Body of pancreas (tissue), 4 donors: ENCODE measurements at regions not wholly inside any gene's neighbourhood (a gene's known extent, or its start where the extent isn't known, plus 50 kb on each side); places are given as distances from the start of the nearest gene placed in this dataset.

ENCODE experiments used
- ATAC-seq: fragments of 150-250 bp; one replicate; pipeline ENCODE4 v1.9.1; 2016
- DNase-seq, 4 donors: peaks; one replicate each; pipeline ENCODE4 v3.0.0-alpha.2; 2019
- H3K27ac ChIP-seq, 4 donors: fragments of 200-600 bp; sonication (generic); 1 replicate in 3 of 4; 2 replicates in 1 of 4; pipeline versions ENCODE4 v1.5.1 to v1.6.1; 2016 to 2019; ENCODE audit warnings: mild to moderate bottlenecking in 1 of 4, mixed read lengths in 1 of 4, moderate library complexity in 1 of 4
- H3K27me3 ChIP-seq, 2 donors: fragments of 200-600 bp; sonication (generic); one replicate each; pipeline ENCODE4 v1.6.0; 2016; ENCODE audit warnings: mild to moderate bottlenecking in 1 of 2
- H3K36me3 ChIP-seq, 2 donors: fragments of 200-600 bp; sonication (generic); replicated peaks in 1 of 2; 2 replicates each; pipeline ENCODE4 v1.5.1; 2016; ENCODE audit warnings: low read depth in 2 of 2; ENCODE audit not compliant: insufficient read depth in 1 of 2
- H3K4me1 ChIP-seq: fragments of 200-600 bp; sonication (generic); one replicate; pipeline ENCODE4 v1.6.0; 2016
- H3K4me3 ChIP-seq, 2 donors: fragments of 200-600 bp; sonication (generic); 1 replicate in 1 of 2; 2 replicates in 1 of 2; pipeline ENCODE4 v1.5.1; 2016 to 2019
- H3K9me3 ChIP-seq, 3 donors: fragments of 200-600 bp; sonication (generic); 1 replicate in 2 of 3; 2 replicates in 1 of 3; pipeline ENCODE4 v1.5.1; 2016
- POLR2A ChIP-seq, 3 donors: fragments of 450-650 bp; IDR thresholded peaks; one replicate each; pipeline ENCODE4 v1.6.1; 2016; ENCODE audit warnings: antibody characterized with exemption in 3 of 3, mild to moderate bottlenecking in 2 of 3
- WGBS, 2 donors: methylation state at CpG; one replicate each; pipeline ENCODE4 v1.1.5; 2017; 5-methylcytosine and 5-hydroxymethylcytosine counted together
- intact Hi-C: fragments of 100-400 bp; cut with DNase I; formaldehyde crosslinking; loops from one replicate; pipeline ENCODE4 v1.15.1; 2023
- TF ChIP-seq, protein P1 (sequence below), 7 experiments: fragments of 450-650 bp in 4 of 7; fragments of 200-600 bp in 3 of 7; sonication (generic) in 3 of 7; IDR thresholded peaks; one replicate each; pipeline ENCODE4 v1.5.1; 2016 to 2019; ENCODE audit warnings: antibody characterized with exemption in 7 of 7

DNA sequence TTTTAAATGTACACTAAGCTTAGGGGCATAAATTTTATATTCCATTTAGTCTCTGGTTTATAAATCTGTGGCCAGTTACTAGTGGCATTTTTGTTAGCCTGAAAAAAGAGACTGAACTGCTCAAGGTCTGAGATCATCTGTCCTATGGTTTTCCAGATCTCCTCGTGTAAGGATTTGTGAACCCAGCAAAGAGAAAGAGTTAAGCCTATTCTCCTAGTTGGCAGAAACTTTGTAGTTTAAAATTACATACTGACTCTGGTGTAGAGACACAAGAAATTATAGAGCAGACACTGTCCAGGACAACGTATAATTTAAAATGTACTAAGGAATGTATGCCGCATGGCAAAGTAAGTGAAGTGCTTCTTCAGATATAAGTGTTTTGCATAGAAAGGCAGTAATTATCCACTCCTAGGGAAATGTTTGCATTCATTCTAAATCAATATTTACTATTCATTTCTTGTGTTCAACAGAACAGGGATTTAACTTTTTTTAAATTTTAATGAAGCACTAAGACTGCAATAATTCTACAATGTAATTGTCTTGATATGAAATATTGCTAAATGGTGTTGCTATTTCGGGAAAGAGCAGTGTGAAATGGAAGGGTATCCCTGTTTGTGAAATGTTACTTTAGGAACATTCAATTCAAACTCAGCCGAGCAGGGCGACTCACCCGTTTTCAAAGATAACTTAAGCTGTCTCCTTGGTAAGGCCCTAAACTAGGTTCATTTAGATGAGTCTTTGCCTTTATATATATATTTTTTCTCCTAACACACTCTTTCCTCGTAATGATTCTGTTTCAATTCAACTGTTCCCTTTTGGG lies 508.4 kb upstream of the ZEB2 start:
- Histone ChIP-seq H3K4me1 (no peaks in the 10 kb centered on the region), H3K27ac (no peak overlapping the region), H3K27me3 (no peaks in the 10 kb centered on the region), H3K36me3 (no peaks in the 10 kb centered on the region), H3K9me3 (no peaks in the 10 kb centered on the region), H3K4me3 (no peak overlapping the region)
- no peak for ATAC-seq
- intact Hi-C loops: no loop called here
- 79 to 83% methylated on average over 8 of the region's 8 CpGs for WGBS, 2 donors
- no peak for DNase-seq
- TF ChIP-seq, protein P1, sequence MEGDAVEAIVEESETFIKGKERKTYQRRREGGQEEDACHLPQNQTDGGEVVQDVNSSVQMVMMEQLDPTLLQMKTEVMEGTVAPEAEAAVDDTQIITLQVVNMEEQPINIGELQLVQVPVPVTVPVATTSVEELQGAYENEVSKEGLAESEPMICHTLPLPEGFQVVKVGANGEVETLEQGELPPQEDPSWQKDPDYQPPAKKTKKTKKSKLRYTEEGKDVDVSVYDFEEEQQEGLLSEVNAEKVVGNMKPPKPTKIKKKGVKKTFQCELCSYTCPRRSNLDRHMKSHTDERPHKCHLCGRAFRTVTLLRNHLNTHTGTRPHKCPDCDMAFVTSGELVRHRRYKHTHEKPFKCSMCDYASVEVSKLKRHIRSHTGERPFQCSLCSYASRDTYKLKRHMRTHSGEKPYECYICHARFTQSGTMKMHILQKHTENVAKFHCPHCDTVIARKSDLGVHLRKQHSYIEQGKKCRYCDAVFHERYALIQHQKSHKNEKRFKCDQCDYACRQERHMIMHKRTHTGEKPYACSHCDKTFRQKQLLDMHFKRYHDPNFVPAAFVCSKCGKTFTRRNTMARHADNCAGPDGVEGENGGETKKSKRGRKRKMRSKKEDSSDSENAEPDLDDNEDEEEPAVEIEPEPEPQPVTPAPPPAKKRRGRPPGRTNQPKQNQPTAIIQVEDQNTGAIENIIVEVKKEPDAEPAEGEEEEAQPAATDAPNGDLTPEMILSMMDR (IDR thresholded peaks at IDR 0.05): no peak
- no peak for TF ChIP-seq POLR2A (IDR thresholded peaks at IDR 0.05)

DNA sequence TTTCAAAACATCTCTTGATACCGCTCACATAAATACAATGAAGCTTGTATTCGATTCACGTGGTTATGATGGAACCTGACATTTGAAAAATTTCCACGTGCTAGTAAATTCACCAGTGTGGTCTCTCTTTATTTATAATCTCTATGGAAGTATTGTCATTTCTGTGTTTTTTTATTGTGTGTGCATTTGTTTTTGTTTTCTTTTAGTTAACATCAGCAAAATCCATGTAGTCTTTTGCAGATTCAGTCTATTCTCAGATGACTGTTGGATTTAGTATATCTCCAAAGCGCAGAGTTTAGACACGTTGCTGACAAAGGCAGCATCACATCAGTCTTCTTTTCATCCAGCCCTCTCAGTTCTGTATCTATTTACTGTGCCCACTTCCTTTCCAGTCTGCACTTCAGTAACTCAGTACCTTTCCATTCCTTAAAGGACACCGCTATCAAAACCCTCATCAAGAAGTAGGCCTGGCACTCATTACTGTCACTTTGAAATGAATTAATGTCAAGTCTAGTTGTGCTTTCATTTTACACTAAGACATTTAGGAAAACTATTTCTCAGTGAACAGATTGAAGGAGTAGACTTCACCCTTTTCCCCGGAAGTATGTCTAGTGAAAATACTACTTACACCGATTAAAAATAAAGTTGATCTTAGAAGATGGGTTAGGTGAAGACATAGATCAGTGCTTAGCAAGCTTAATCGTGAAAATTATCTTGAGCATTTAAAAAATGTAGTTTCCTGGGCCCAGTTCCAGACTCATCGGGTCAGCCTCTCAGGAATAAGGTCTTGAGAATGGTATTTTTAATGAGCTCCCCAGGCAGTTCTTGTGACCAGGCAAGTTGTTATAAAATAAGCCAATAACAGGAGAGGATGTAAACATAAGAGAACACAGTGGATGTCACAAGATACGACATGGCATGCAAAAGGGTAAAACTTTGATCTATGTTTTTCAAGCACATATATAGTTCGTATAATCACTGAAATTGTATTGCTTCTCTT lies 506.8 kb upstream of the ZEB2 start:
- Histone ChIP-seq H3K27ac (no peak overlapping the region), H3K9me3 (no peaks in the 10 kb centered on the region), H3K27me3 (no peaks in the 10 kb centered on the region), H3K4me1 (no peaks in the 10 kb centered on the region), H3K36me3 (no peaks in the 10 kb centered on the region), H3K4me3 (no peak overlapping the region)
- no peak for TF ChIP-seq POLR2A (IDR thresholded peaks at IDR 0.05)
- TF ChIP-seq, protein P1 (IDR thresholded peaks at IDR 0.05): no peak
- no peak for ATAC-seq
- intact Hi-C loops: no loop called here
- no peak for DNase-seq
- 79 to 81% methylated on average over 13 of the region's 13 CpGs for whole genome bisulfite sequencing, 2 donors

DNA sequence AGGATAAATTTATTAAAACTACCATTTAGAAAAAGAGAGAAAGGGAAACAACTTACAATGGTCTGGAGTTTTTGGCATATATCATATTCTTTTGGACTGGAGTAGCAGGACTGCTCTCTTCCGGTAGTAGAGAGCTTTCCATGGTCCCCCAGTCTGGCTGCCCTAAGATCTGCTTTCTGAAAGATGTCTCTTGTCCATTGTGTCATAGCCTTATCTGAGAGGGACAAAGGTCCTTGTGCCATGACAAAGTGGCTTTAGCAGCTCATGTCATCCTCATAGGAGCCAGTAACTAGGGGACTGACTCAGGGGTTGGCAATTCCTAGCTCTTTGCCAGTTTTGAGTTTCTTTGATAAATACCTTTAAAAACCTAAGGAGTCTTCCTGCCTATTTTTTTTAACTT lies 505.5 kb upstream of the ZEB2 start:
- DNase-seq (no peak), ATAC-seq (no peak)
- intact Hi-C loops: no loop called here
- 79 to 100% methylated on average over 1 of the region's 1 CpG for WGBS, 2 donors
- H3K27me3 ChIP-seq: no peaks in the 10 kb centered on the region
- no peaks in the 10 kb centered on the region for H3K9me3 ChIP-seq
- H3K4me3 ChIP-seq: no peak overlapping the region
- no peak overlapping the region for H3K27ac ChIP-seq
- H3K4me1 ChIP-seq: no peaks in the 10 kb centered on the region
- no peak for TF ChIP-seq POLR2A (IDR thresholded peaks at IDR 0.05)
- TF ChIP-seq, protein P1 (IDR thresholded peaks at IDR 0.05): no peak
- H3K36me3 ChIP-seq: no peaks in the 10 kb centered on the region

DNA sequence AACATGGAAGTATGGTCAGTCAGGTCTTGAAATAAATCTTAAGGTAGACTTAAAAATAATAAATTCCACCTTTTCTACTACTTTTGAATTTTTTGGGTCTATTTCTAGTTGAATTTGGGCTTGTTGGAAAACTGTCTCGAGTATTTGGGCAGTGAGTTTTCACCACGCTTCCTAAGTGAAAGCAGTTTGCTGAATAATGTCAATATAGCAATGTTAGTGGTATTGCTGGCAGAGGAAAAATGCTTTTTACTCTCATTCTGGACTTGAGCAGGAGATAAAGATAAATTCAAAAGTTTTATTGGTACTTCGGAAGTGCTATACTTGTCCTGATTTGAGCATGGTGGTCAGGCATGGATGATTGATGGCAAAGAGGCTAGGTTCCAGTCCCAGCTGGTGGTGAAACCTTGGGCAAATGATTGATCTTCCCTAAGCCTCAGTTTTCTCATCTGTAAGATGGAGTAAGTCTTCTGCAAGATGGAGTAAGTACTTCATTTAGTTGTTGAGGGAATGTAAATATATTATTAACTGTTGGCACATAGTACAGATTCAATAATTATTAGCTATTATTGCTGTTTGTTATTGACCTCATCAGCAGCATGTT lies 503.5 kb upstream of the ZEB2 start:
- Histone ChIP-seq H3K27me3 (no peaks in the 10 kb centered on the region), H3K9me3 (no peaks in the 10 kb centered on the region), H3K4me3 (no peak overlapping the region), H3K4me1 (no peaks in the 10 kb centered on the region), H3K36me3 (no peaks in the 10 kb centered on the region), H3K27ac (no peak overlapping the region)
- intact Hi-C loops: no loop called here
- no peak for DNase-seq
- WGBS, 2 donors: 82 to 83% methylated on average over 3 of the region's 3 CpGs
- TF ChIP-seq POLR2A (IDR thresholded peaks at IDR 0.05): no peak
- TF ChIP-seq, protein P1 (IDR thresholded peaks at IDR 0.05): no peak
- no peak for ATAC-seq
